HuH-7 (cell line): ENCODE measurements at regions not wholly inside any gene's neighbourhood (a gene's known extent, or its start where the extent isn't known, plus 50 kb on each side); places are given as distances from the start of the nearest gene placed in this dataset.

Experiments
- DNase-seq: peaks from one replicate; pipeline ENCODE4 v3.0.0; 2011; ENCODE audit warnings: low spot score

- DNase-seq = no peak
These were observed 79.1 kb upstream of the SPATA13 start for GRCh38 chr13:24081387-24081786.

DNA sequence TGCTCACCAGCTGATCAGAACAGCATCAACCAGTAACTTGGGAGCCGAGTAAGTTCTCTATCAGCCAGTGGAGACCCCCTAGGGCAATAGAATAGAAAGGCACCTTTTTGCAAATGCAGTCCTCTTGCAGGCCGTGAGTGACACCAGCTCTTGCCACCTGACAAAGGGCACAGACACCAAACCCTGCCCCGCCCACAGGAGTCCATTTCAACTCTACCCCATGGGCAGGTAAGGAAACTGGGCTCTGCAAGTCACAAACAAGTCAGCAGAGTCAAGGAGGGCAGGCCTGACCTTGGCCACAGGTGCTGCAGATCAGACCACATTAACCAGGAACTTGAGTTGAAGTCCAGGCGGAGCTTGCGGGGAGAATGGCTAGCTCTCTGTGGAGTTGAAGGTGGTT lies 77.4 kb upstream of the SPATA13 start:
- no peak for DNase-seq

DNA sequence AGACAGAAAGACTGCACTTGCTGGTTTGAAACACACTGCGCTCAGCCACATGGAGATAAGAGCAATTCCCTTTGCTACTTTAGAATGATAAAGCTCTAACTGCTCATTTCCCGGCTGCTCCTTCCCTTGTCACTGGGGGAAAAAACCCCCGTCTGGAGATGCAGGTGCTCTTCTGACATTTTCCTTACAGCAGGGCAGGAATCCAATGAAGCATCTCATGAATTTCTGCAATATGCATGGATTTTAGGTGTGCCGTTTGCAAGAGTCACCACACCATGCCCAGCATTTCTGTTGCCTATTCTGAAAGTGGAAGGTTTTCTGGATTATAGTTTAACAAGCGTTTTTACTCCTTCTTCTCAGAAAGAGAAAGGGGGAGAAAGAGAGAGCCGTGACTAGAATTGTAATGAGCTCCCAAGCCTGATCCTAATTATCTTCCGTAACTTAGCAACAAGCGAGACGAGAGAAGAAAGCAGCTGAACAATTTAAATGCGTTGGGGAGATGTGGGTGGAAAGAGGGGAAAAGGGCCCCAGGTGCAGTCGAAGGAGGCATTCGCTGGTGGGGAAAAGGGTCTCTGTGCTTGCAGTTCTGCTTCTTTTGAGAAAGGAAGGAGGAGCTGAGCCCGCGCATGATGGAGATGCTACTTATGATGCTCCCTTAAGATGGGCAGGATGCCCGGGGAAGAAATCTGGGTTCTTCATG lies 76.6 kb upstream of the SPATA13 start:
- DNase-seq = no peak

GRCh38 chr13:24085662-24086061 lies 74.9 kb upstream of the SPATA13 start:
- no peak for DNase-seq

DNA sequence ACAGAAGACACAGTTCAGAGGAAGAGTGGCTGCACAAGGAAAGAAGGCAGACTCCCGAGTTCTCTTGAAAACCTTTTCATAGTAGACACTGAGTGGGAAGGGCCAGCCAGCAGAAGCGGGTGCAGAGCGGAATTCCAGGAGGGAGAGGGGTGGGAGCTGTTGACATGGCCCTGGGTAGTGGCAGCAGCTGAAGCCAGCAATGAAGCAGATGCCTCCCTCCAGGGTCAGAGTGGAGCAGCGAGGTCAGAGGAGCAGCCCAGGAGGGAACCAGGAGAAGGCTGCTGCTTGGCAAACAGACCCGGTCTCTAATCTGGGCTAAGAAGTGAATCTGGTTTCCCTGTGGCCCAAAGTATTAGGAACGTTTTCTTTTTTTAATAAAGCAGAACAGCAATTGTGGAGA lies 73.9 kb upstream of the SPATA13 start:
- no peak for DNase-seq

GRCh38 chr13:24087605-24088225 lies 72.8 kb upstream of the SPATA13 start:
- DNase-seq = no peak

DNA sequence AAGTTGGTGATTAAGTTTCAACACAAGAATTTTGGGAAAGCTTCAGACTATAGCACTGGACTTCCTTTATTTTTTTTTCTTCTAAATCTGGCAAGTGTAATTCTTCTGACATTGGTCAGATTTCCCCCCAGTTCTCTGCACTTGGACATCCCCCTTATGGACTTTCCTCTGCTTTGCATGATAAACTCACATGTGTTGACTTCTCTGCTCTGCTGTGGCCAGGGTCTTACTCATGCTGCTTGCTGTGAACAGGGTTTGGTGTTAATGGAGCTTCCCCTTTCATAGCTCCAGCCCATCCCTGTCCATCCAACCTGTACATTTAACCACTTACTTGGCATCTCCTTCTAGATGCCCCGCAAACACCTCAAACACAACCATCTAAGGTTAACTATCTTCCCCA lies 70.5 kb upstream of the SPATA13 start:
- no peak for DNase-seq

DNA sequence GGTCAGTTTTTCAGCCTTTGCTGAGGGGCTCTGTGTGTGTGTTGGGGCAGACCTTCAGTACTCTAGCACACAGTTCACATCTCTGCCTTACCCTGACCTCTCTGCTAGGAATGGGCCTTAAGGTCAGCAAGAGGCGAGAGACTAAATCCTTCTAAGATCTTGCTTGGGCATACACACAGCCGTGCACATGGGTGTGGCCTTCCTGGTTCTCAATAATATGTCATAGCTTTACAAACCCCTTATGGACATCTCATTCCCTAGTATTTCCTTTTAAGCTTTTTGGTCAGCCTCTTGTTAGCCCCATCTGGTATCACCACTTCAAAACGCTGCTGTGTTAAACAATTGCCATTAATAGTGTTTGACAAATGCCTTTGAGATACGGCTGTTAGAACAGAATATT lies 69.4 kb upstream of the SPATA13 start:
- no peak for DNase-seq

GRCh38 chr13:24092108-24092507 lies 68.4 kb upstream of the SPATA13 start:
- DNase-seq = no peak

GRCh38 chr13:24093047-24093446 lies 67.5 kb upstream of the SPATA13 start:
- DNase-seq = no peak

GRCh38 chr13:24096659-24097058 lies 63.9 kb upstream of the SPATA13 start:
- no peak for DNase-seq

DNA sequence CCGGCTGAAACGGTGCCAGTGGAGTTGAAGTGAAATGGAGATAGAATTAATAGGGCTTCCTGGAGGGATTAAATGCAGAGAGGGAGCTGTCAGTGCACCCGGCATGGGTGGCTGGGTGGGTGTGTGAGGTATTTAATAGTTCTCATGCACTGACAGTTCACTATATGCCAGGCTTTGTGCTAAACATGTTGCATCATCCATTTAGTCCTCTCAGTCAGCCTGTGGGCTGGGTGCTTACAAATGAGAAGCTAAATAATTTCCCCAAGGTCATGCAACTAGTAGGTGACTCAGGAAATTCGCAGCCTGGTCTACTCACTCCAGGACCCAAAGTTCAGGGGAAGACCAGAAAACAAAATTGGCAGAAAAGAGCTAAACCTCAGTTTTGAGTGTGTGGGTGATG lies 63.5 kb upstream of the SPATA13 start:
- DNase-seq = no peak

DNA sequence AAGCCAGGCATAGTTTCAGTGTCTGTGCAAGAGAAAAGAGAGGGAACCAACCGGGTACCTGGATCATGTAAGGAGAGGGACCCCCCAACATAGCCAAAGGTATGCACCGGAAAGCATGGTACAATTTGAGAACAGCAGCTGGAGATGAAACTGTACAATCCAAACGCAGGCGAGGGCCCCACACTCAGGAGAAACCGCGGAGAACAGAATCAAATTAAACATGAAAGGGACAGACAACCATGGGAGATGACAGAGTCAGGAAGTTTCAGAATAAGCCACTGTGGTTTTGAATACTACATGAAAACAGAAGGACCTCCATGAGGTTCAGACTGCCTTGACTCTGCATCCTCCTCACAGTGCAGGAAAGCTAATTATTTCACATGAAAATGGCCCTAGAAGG lies 62.9 kb upstream of the SPATA13 start:
- no peak for DNase-seq

- DNase-seq = no peak
These were observed 61.0 kb upstream of the SPATA13 start for GRCh38 chr13:24099490-24099889.

DNA sequence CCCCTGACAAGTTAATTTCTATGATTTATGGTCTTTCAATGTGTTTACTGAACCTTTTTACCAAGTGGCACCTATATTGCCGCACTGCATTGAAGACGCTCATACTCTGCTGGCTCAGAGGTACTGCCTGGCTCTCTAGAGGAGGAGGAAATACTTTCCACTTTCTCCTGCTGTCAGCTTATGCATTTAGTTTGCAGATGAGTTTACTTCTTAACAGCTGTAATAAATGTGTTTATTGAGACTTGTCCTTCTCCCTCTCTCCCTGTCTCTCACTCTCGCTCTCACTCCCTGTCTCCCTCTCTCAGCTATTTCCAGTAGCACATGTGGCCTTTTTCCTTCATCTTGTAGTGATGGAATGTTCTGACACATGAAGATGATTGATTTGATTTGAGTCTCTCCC lies 60.3 kb upstream of the SPATA13 start:
- DNase-seq = no peak

- no peak for DNase-seq
These were observed 56.6 kb upstream of the SPATA13 start for GRCh38 chr13:24103782-24104372.

- DNase-seq = no peak
These were observed 55.8 kb upstream of the SPATA13 start for GRCh38 chr13:24104723-24105122.

DNA sequence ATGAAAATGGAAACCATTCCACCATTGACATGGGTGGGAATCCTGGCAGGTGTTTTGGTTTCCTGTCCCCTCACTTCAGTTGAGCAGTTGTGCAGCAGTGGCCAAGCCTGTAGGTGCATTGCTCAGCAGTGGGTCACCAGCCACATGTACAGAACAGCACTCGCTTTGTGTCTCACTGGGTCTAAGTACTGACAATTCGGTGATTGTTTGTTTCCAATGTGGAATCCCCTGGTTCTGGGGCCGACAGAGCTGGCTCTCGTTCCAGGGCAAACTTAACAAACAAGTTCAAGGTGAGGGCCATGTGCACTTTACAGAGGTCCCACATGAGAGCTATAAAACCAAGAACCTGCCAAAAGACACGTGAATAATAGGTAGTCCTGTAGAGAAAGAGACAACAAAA lies 54.1 kb upstream of the SPATA13 start:
- no peak for DNase-seq

DNA sequence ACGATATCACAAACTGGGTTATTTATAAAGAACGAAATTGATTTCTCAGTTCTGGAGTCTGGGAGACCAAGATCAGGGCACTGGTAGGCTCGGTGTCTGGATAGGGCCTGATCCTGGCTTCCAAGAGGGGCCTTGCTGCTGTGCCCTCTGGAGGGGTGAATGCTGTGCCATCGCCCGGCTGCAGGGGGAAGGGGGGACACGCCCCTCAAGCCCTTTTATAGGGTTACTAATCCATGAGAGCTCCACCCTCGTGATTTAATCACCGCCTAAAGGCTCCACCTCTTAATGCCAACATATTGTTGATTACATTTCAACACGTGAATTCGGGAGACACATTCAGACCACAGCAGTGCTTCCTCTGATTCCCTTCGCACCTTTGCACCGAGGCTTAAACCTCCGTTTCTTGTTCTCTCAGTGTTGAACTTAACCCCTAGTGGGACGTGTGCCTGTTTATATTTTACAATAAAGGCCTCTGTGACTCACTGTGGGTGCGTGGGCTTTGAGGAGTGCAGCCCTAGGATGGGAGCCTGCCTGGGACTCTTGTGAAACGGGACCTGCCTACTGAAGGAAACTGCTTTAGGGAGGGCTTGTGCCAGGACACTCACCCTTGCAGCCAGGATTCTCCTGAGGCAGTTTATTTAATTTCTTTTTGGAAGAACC lies 52.4 kb upstream of the SPATA13 start:
- DNase-seq = no peak

- no peak for DNase-seq
These were observed 51.9 kb upstream of the SPATA13 start for GRCh38 chr13:24108615-24108965.

DNA sequence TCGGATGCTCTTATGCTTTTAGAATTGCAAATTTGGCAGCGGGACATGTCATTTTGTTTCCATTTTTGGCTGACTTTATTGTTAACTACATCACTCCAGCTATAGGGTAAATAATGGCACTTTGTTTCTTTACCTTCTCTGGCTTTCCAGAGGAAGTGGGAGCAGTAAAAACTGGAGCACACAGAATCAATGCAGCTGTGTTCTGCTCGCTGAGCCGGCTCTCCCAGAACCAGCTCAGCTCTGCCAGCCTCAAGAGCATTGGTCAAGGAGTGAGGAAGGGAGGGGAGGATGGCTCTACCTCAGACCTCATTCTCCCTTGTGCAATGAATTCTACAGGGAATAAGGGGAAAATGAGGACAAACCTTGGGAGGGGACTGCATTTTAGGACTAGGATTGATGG lies 50.5 kb upstream of the SPATA13 start:
- DNase-seq = no peak
